ENCODE measurements at regions not wholly inside any gene's neighbourhood (a gene's known extent, or its start where the extent isn't known, plus 50 kb on each side); places are given as distances from the start of the nearest gene placed in this dataset.
"Not testable (repeated sequence)": the region's sequence is repeated elsewhere in the genome, so short reads cannot be mapped to it uniquely, and the experiment has no call there.

GRCh38 chr11:86172894-86173293 is 71.7 kb upstream of the EED start:
- Histone ChIP-seq H3K27ac (peak overlapping the region; percentile 97), H3K4me3 (no peak overlapping the region), H3K27me3 (ENCODE audit: insufficient read depth in 3 of 3, low read length in 2 of 3) (no peaks in the 10 kb centered on the region), H3K4me1 (peaks cover 28% of the 10 kb centered on the region), H3K36me3 (ENCODE audit: insufficient read depth in 1 of 2, low read depth in 1 of 2) (no peaks in the 10 kb centered on the region), H3K9me3 (no peaks in the 10 kb centered on the region)
- DNase-seq (no peak), ATAC-seq (no peak)
- WGBS, 3 donors = 68 to 87% (median 77%) methylated on average over 1 of the region's 1 CpG
- intact Hi-C loops (cut with DNase I) = loop anchor here (2.0 to 5.0 kb wide), 2 partner anchors 98 to 101 kb away; no protein-coding TSS in a partner anchor
- TF ChIP-seq CTCF (IDR thresholded peaks at IDR 0.05) = no peak

DNA sequence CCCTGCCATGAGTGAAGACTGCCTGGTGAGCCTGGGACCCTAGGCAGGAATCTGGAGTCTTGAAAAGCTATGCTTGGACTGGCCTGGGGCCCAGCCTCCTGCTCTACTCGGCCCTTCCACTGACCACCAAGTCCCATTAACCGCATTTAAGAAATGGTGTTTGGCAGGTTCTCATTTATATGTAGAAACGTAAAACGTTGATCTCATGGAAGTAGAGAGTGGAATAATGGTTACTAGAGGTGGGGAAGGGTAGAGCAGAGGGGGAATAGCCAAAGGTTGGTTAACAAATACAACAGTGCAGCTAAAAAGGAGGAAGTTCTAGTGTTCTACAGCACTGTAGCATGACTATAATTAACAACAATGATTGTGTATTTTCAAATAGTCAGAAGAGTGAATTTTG is 72.9 kb upstream of the EED start:
- Histone ChIP-seq H3K27ac (no peak overlapping the region), H3K4me1 (peaks cover 19% of the 10 kb centered on the region), H3K4me3 (no peak overlapping the region), H3K27me3 (ENCODE audit: insufficient read depth in 3 of 3, low read length in 2 of 3) (no peaks in the 10 kb centered on the region), H3K9me3 (no peaks in the 10 kb centered on the region), H3K36me3 (ENCODE audit: insufficient read depth in 1 of 2, low read depth in 1 of 2) (no peaks in the 10 kb centered on the region)
- 91 to 97% (median 93%) methylated on average over 4 of the region's 4 CpGs for WGBS, 3 donors
- intact Hi-C loops (cut with DNase I) = loop anchor here (2.0 to 5.0 kb wide), 2 partner anchors 97 to 99 kb away; no protein-coding TSS in a partner anchor
- no peak for TF ChIP-seq CTCF (IDR thresholded peaks at IDR 0.05)
- DNase-seq (no peak), ATAC-seq (no peak)

- ATAC-seq (no peak), DNase-seq (no peak)
- H3K27ac ChIP-seq = no peak overlapping the region
- 63 to 73% (median 66%) methylated on average over 4 of the region's 4 CpGs for WGBS, 3 donors
- no peaks in the 10 kb centered on the region for H3K36me3 ChIP-seq (ENCODE audit: insufficient read depth in 1 of 2, low read depth in 1 of 2)
- no peaks in the 10 kb centered on the region for H3K27me3 ChIP-seq (ENCODE audit: insufficient read depth in 3 of 3, low read length in 2 of 3)
- no peaks in the 10 kb centered on the region for H3K9me3 ChIP-seq
- no peak for TF ChIP-seq CTCF (IDR thresholded peaks at IDR 0.05)
- intact Hi-C loops (cut with DNase I) = no loop called here
- no peaks in the 10 kb centered on the region for H3K4me1 ChIP-seq
- H3K4me3 ChIP-seq = no peak overlapping the region
Observed at GRCh38 chr11:86167499-86168164, 76.9 kb upstream of the EED start.

- H3K27me3 ChIP-seq (ENCODE audit: insufficient read depth in 3 of 3, low read length in 2 of 3); H3K27ac ChIP-seq; H3K36me3 ChIP-seq (ENCODE audit: insufficient read depth in 1 of 2, low read depth in 1 of 2); H3K4me1 ChIP-seq; DNase-seq; ATAC-seq; H3K4me3 ChIP-seq; H3K9me3 ChIP-seq; intact Hi-C loops (cut with DNase I): not testable (repeated sequence)
- WGBS, 3 donors = 94 to 100% (median 97%) methylated on average over 1 of the region's 1 CpG
Observed at GRCh38 chr11:86166287-86166686, 78.3 kb upstream of the EED start.

- H3K36me3 ChIP-seq (ENCODE audit: insufficient read depth in 1 of 2, low read depth in 1 of 2) = no peaks in the 10 kb centered on the region
- no peak overlapping the region for H3K27ac ChIP-seq
- no peak for TF ChIP-seq CTCF (IDR thresholded peaks at IDR 0.05)
- DNase-seq (no peak), ATAC-seq (no peak)
- no peaks in the 10 kb centered on the region for H3K9me3 ChIP-seq
- H3K4me3 ChIP-seq = no peak overlapping the region
- H3K4me1 ChIP-seq = no peaks in the 10 kb centered on the region
- intact Hi-C loops (cut with DNase I) = no loop called here
- H3K27me3 ChIP-seq (ENCODE audit: insufficient read depth in 3 of 3, low read length in 2 of 3) = no peaks in the 10 kb centered on the region
- whole genome bisulfite sequencing, 3 donors = 93 to 100% (median 95%) methylated on average over 2 of the region's 2 CpGs
Observed at GRCh38 chr11:86164106-86164505, 80.4 kb upstream of the EED start.

DNA sequence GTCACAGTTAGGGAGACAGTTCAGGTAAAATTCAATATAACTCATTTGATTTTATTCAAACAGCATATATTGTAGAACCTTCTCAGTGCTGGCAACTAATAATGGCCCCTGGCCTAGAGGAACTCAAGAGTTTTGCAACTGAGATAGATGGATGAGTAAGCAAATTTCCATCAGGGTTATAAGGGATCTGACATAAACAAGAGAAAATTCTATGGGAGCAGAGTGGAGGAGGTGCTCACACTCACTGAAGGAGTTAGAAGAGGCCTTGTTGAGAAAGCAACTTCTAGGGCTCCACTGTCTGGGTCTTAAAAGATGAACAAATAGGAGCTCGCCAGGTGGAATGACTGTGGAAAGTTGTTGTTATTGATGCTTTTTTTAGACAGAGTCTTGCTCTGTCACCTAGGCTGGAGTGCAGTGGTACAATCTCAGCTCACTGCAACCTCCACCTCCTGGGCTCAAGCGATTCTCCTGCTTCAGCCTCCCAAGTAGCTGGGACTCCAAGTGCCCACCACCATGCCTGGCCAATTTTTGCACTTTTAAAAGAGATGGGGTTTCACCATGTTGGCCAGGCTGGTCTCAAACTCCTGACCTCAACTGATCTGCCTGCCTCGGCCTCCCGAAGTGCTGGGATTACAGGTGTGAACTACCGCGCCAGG is 81.2 kb upstream of the EED start:
- WGBS, 3 donors = 94 to 98% (median 96%) methylated on average over 6 of the region's 6 CpGs
- H3K4me1 ChIP-seq; intact Hi-C loops (cut with DNase I): not testable (repeated sequence)

More for the DNA sequence above, 81.2 kb upstream of the EED start:
- H3K27ac ChIP-seq; ATAC-seq; DNase-seq; H3K4me3 ChIP-seq; H3K36me3 ChIP-seq (ENCODE audit: insufficient read depth in 1 of 2, low read depth in 1 of 2); H3K27me3 ChIP-seq (ENCODE audit: insufficient read depth in 3 of 3, low read length in 2 of 3); H3K9me3 ChIP-seq: not testable (repeated sequence)

Data from psoas muscle (tissue), 7 donors.